HG02763 (cell line): ENCODE measurements at regions not wholly inside any gene's neighbourhood (a gene's known extent, or its start where the extent isn't known, plus 50 kb on each side); places are given as distances from the start of the nearest gene placed in this dataset.
"Not testable (repeated sequence)": the region's sequence is repeated elsewhere in the genome, so short reads cannot be mapped to it uniquely, and the experiment has no call there.

Experiments used
- ATAC-seq: cut with Tn5 transposase; IDR thresholded peaks from one replicate; pipeline ENCODE4 v1.9.1; 2021; ENCODE audit warnings: mild to moderate bottlenecking, moderate library complexity; ENCODE audit not compliant: unreplicated experiment

DNA sequence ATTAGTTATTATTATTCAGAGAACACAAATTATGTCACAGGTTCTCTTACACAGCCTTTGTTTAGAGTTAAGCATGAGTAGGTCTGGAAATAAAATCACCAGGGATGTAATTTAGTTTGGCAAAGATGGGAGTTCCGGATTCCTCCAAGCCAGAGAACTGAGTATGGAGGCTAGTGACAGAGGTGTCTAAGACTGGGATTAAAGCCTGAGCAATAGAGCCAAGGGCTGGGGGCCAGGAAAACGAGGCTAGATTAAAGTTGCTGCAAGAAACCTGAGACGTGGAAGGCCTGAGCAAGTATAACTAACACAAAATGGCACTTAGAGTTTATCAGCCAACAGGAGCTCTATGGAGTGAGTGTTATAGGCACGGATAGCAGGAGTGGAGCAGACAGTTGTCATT lies 381.6 kb downstream of the SRGAP2C start:
- no peak for ATAC-seq

DNA sequence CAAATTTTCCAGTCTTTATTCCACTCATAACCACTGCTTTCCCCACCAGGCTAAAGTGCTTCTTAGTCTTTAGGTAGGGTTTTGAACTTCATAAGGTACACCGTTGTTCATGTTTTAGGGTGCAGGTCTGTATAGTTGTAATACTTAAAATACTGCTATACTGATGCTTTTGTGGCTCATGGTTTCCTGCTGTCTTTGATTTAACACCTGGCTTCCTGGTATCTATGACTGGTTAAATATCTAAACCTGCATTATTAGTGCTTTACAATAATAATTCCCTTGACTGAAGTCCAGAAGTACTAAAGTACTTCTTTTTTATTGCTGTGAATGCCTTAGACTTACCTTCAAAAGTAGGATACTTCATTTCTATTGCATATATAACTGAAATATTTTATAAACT lies 384.7 kb downstream of the SRGAP2C start:
- ATAC-seq: no peak

DNA sequence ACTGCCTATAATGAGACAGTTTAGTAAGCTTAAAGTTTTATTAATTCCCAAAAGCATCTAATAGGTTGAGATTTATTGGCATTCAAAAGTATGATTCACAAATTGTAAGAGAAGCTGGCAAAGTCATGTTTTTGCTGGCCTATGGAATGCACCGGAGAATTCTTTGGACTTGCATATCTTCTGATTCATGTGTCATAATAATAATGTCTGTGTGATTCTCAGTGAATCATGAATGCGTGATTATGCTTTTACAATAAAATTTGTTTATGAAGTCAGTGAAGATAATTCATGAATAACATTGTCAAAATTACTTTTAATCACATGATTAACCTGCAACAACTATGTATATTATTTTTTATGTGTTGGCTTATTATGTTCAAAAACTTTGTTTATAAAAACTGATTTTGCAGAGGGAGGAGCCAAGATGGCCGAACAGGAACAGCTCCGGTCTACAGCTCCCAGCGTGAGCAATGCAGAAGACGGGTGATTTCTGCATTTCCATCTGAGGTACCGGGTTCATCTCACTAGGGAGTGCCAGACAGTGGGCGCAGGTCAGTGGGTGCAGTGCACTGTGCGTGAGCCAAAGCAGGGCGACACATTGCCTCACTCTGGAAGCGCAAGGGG lies 389.2 kb downstream of the SRGAP2C start:
- not testable (repeated sequence) for ATAC-seq

DNA sequence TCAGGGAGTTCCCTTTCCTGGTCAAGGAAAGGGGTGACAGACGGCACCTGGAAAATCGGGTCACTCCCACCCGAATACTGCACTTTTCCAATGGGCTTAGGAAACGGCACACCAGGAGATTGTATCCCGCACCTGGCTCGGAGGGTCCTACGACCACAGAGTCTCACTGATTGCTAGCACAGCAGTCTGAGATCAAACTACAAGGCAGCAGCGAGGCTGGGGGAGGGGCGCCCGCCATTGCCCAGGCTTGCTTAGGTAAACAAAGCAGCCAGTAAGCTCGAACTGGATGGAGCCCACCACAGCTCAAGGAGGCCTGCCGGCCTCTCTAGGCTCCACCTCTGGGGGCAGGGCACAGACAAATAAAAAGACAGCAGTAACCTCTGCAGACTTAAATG lies 389.7 kb downstream of the SRGAP2C start:
- not testable (repeated sequence) for ATAC-seq

DNA sequence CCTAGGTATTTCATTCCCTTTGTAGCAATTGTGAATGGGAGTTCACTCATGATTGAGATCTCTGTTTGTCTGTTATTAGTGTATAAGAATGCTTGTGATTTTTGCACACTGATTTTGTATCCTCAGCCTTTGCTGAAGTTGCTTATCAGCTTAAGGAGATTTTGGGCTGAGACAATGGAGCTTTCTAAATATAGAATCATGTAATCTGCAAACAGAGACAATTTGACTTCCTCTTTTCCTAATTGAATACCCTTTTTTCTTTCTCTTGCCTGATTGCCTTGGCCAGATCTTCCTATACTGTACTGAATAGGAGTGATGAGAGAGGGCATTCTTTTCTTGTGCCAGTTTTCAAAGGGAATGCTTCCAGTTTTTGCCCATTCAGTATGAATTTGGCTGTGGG lies 398.1 kb downstream of the SRGAP2C start:
- not testable (repeated sequence) for ATAC-seq

DNA sequence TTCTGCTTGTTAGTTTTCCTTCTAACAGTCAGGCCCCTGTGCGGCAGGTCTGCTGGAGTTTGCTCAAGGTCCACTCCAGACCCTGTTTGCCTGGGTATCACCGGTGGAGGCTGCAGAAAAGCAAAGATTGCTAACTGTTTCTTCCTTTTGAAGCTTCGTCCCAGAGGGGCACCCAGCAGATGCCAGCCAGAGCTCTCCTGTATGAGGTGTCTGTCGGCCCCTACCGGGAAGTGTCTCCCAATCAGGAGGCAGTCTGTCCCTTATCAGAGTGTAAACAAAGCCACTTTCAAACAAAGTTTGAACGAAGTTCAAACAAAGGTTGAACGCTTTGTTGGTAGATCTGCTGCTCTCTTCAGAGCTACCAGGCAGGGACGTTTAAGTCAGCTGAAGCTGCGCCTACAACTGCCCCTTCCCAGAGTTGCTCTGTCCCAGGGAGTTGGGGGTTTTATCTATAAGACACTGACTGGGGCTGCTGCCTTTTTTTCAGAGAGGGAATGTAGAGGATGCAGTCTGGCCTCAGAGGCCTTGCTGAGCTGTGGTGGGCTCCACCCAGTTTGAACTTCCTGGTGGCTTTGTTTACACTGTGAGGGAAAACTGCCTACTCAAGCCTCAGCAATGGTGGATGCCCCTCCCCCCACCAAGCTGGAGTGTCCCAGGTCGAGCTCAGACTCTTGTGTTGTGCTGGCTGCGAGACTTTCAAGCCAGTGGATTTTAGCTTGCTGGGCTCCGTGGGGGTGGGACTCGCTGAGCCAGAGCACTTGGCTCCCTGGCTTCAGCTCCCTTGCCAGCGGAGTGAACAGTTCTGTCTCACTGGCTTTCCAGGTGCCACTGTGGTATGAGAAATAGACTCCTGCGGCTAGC lies 401.8 kb downstream of the SRGAP2C start:
- ATAC-seq: no peak

DNA sequence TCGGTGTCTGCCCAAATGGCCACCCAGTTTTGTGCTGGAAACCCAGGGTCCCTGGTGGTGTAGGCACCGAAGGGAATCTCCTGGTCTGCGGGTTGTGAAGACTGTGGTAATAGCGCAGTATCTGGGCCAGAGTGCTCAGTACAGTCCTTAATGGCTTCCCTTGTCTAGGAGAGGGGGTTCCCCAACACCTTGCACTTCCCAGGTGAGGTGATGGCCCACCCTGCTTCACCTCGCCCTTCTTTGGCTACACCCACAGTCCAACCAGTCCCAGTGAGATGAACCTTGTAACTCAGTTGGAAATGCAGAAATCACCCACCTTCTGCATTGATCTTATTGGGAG lies 402.4 kb downstream of the SRGAP2C start:
- no peak for ATAC-seq

DNA sequence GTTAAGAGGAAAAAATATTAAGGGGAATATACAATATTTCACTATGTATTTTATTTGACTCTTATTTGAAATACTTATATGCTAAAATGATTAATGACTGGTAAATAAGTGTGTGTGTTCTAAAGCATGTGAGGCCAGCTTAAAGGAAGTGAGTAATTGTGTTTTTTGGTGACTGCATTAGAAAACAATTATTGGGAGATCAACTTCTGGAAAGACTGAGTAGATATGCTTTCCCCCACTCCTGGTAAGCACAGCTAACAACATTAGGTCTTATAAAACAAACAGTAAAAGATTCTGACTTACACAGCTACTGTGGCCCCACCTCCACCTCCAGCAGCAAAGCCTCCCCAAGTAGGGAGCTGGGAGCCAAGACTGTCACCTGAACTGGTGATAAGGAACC lies 403.0 kb downstream of the SRGAP2C start:
- no peak for ATAC-seq

DNA sequence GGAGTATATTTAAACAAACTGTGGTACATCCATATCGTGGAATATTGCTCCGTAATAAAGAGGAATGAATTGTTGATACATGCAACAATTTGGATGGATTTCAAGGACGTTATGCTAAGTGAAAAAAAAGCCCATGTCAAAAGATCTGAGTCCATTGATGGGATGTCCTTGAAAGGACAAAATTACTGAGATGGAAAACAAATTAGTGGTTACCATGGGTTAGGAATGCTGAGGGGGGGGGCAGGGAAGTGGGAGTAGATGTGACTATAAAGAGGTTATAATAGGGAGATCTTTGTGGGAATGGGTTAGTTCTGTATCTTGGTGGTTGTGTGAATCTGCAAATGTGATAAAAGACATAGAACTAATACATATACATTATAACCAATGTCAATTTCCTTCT lies 409.3 kb downstream of the SRGAP2C start:
- no peak for ATAC-seq

DNA sequence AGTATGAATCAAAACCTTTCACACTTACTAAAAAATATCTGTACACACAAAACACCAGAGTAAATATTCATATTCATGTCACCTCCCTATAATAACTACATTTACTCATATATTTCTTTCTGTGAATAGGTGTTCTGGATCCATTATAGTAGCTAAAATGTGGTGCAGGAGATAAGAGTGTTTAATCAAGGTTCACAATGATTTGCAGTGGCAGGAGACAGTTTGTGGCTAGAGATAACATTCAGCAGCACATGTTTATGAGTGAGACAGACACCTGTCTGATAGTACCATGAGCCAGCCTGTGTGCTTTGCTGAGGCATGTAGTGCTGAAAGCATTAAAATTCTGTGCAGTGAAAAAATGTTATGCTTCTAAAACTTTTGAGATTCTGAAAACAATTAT lies 410.3 kb downstream of the SRGAP2C start:
- ATAC-seq: no peak

DNA sequence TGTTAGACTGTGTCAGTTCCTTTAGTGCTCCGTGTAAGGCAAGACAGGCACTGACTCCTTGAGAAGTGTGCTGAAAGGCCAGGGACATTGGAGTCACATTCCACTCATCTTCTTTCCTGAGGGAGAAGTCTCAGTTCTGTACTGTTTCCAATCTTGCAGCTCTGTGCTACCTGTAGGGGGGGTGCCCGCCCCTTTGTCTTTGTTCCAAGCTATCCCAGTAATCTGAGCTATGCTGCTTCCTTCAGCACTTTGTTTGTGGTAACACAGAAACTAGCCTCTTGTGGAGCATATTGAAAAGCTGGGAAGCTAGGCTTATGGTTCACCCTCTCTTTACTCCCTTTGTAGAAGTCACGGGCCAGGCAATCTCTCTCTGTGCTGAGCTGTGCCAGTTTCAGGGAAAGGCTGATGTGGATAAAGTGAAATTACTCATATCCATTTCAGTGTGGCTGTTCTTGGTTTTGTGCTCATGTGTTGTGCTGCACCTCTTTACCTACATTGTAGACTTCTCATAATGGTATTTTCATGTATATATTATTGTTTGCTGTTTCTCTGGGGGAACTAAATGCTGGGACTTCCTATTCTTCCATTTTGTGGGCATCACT lies 420.2 kb downstream of the SRGAP2C start:
- not testable (repeated sequence) for ATAC-seq

DNA sequence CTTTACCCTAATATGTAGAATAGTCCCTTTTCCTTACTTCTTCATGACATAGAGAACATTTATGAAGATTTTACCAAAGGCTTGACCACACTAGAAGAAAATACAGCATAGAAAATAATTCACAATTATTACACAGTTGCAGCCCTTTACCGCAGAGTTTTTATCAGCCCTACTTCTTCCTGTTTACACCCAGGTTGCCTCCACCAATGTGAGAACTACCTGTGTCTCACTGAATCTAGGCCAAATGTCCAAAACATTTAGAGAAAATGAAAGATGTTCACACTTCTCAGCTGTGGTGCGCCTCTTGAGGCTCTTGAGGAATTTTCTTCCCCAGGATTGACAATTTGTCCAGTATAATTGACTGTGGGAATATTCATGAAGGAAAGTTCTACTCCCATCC lies 422.7 kb downstream of the SRGAP2C start:
- ATAC-seq: not testable (repeated sequence)
